ENCODE measurements at regions not wholly inside any gene's neighbourhood (a gene's known extent, or its start where the extent isn't known, plus 50 kb on each side); places are given as distances from the start of the nearest gene placed in this dataset.
"Not testable (repeated sequence)": the region's sequence is repeated elsewhere in the genome, so short reads cannot be mapped to it uniquely, and the experiment has no call there.

DNA sequence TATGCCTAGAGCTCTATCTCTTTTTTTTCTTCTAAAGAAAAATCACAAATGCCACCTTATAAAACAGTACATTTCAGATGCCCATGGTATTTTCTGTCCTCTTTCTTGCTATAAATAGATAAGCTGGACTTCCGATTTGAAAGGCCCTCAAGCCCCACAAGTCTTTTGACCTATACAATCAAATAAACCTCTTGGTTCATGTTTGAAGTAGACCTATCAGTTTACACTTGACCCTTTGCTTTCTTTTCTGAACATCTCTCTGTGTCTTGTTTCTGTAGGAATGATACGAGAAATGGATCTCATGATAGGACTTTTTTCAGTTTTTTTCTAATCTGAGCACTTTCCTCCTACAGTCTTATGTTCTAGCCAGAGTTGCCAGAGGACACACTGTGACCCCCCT is 327.2 kb downstream of the SOX9 start:
- no peak for DNase-seq (ENCODE audit: low read depth)

DNA sequence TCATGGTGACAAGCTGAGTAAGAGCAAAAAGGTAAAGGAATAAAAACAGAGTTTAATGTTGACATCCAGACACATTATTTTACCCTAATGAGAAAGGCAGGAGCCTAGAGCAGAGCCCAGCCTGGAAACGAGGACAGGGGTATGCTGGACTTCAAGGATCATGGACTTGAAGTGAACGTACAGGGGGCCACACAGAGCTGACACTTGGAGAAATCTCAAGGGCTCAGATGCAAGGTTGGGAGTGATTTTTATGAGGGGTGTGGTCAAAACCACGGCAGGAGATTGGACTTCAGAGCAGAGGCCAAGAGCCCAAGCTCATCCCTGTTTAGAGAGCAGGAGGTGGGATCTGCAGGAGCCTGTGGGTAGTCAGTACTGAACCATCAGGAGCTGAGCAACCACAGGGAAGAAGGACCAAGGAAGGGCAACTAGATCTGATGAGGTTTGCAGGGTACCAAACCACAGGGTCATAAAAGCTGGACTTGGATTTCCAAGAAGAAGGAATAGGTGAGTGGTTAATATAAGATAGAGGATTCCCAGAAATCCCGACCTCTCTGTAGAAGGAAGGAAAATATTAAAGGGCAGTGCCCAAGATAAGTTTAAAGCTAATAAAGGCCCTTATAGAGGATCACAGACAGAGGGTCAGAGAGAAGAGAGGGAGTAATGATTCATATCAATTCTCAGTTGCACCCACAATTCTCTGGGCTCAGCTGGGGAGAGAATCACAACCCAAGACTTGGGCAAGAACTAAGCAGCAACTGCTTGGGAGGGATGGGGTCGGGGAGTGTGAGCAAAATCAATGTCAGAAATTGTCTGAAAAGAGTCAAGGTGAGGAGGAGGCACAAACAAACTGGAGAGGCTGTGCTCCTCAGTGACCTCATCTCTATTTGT is 331.7 kb downstream of the SOX9 start:
- no peak for DNase-seq (ENCODE audit: low read depth)

DNA sequence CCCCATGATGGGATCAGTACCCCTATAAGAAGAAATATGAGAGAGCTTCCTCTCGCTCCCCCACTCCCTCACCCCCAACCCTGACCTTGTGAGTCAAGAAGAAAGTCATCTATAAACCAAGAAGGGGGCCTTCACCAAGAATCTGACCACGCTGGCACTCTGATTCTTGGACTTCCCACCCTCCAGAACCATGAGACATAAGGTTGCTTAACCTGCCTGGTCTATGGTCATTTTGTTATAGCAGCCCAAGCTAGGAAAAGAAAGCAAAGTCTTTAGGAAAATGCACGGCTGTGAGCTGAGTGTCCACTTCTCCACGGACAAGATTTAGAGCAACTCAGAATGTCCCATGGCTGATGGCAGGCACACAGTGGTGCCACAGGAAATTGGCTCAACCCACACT is 333.5 kb downstream of the SOX9 start:
- DNase-seq (ENCODE audit: low read depth): no peak

DNA sequence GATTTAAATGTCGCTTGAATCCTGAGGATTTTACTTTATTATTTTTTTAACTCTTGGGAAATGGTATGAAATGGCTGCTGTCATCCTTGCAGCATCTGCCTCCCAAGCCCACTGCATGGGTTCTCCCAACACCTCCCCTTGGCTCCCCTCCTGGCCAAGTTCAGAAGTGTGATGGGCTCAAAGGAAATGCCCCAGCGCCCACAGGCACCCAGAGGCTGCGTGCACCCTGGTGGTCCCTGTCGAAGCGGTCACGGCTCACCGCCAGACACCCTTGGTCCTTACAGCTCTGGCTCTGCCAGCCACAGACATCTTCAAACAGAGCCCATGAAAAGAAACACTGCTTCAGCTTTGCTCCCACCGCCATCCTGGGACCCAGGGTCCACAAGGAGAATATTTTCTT is 334.7 kb downstream of the SOX9 start:
- DNase-seq (ENCODE audit: low read depth): no peak

DNA sequence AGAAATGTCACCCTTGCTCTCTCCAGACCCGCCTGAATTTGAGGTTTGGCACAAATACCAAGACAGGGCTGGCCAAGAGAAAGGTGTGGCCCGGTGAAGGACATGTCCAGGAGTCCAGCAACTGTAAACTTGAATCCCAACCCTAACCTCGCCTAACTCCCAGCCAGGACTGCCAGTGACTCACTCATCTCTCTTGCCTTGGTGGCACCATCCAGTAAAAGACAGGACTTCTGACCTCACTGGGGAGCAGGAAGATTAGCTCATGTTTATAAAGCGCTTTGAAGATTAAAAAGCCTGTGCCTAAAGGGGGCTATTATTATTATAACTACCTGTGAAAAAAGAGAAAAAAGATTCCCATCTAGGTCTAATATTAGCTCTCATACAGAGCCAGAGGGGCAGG is 335.3 kb downstream of the SOX9 start:
- DNase-seq (ENCODE audit: low read depth): peak; percentile 79

DNA sequence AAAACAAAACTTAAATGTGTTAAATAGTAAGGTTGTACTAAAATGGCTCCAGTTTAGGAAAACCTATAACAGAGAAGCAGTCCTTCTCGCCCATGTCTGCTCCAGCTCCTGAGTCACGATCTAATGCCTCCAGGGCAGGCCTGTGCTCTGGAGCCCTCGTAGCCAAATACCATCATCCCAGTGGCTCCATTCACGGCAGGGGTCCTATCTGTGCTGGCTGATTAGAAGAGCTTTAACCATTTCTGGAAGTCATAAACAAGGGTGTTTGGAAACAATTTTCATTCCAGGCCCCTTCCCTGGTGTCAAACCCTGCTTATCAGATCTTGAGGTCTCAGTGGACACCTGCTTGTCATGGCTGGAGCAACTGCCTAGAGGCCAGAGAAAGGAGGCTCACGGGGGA is 336.9 kb downstream of the SOX9 start:
- DNase-seq (ENCODE audit: low read depth): no peak

DNA sequence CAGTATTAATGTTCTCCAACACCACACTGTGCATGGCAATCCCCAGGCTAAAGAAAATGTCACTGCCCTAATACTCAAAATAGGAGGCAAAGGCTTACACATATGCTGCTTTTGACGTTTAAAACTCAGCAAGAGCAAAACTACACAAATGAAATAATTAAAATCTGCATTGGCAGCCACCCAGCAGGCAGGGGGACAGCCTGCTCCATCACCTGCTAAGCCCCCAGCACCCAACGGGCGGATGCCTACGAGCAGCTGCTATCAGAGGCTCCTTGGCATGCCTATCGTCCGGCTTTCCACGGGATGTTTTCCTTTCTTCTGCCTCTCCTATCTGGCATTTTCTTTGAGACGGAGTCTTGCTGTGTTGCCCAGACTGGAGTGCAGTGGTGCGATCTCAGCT is 337.5 kb downstream of the SOX9 start:
- no peak for DNase-seq (ENCODE audit: low read depth)

DNA sequence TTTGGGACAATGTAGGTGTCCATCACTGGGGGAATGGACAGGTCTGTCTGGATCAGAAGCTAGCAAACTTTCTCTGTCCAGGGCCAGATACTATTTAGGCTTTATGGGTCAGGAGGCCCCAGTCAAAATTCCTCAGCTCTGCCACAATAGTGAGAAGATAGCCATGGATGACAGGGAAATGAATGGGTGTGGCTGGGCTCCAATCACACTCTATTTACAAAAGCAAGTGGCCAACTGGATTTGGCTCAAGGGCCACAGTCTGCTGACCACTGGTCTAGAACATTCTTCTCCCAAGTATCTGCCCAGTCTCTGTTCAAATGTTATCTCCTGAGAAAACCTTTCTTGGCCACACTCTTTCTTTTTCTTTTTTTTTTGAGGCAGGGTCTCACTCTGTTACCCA is 339.9 kb downstream of the SOX9 start:
- peak; percentile 36 for DNase-seq (ENCODE audit: low read depth)

DNA sequence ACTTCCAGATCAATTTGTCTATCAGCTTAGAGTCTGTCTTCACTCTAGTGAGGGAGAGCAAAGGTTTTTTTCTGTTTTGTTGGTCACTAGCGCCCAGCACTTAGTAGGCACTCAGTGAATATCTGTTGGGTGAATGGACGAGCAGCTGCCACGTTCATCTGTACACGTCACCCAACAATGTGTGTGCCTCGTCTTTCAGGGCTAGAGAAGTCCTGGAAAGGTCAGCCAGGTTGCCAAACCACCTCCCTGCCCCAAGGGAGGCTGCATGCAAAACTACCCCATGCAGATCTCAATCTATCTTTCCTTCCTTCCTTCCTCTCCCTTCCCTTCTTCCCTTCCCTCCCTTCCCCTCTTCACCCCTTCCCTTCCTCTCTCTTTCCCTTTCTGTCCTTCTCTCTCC is 340.9 kb downstream of the SOX9 start:
- no peak for DNase-seq (ENCODE audit: low read depth)

DNA sequence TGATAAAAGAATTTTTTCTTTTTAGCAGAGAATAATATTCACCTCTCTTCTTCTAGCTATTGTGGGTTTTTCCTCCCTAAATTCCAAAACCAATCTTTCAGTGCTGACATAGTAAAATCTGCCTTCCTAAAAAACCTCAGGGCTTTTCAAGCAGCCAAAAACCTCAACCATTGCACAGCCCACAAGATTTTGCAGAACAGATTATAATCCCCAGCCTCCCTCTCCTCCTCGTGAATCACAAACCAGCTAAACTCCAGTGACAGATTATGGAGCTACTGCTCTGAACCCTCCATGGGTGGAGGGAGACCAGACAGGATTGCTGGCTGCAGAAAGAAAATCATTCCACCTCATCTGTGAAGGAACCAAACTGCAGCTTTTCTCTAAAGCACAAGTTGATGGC is 341.6 kb downstream of the SOX9 start:
- no peak for DNase-seq (ENCODE audit: low read depth)

DNA sequence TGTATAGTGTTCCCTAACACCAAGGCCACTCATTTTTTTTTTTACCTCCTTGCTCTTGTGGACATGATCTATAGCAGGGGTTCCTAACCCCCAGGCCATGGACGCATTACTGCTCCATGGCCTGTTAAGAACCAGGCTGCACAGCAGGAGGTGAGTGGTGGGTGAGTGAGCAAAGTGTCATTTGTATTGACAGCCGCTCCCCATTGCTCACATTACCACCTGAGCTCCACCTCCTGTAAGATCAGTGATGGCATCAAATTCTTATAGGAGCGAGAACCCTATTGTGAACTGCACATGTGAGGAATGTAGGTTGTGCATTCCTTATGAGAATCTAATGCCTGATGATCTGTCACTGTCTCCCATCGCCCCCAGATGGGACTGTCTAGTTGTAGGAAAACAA is 342.0 kb downstream of the SOX9 start:
- no peak for DNase-seq (ENCODE audit: low read depth)

DNA sequence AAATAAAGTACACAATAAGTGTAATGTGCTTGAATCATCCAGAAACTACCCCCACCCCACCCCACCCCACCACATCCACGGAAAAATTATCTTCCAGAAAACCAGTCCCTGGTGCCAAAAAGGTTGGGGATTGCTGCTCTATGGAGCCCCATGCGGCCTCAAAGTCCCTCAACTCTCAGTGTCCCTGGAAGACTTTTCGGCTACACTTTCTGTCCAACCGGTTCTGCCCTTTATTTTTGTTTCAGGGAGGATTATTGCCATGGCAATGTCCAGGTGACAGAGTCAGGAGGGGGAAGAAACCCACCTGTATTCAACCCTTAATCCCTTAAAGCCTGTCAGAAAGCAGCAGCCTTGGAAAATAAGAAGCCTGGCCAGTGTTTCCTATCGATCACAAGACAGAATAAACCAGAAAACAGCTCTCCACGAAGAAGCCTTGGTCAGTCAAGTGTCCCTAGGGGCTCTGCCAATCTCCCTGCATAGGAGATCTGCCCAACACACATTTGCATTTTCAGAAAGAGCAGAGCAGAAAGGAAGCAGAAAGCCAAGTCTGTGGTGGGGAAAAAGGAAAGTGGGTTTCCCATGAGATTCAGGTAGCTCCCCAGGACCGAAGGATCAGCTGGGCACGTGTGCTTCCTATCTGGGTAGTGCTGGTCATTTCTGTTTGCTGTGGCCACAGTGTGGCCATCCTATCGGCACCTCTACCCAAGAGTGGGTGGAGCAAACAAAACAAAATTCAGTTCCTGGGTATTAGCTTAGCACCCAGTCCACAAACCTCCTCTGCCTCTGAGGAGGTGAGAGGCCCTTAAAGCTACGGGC is 342.7 kb downstream of the SOX9 start:
- DNase-seq (ENCODE audit: low read depth): no peak

DNA sequence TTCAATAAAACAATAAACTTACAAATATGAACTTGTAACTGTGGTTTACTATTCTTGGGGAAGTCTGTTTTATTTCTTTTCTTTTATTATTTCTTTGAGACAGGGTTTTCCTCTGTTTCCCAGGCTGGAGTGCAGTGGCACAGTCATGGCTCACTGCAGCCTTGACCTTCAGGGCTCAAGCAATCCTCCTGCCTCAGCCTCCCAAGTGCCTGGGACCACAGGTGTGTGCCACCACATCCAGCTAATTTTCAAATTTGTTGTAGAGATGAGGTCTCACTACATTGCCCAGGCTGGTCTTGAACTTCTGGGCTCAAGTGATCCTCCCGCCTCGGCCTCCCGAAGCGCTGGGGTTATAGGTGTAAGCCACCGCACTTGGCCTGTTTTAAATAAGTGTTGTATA is 343.4 kb downstream of the SOX9 start:
- DNase-seq (ENCODE audit: low read depth): not testable (repeated sequence)

DNA sequence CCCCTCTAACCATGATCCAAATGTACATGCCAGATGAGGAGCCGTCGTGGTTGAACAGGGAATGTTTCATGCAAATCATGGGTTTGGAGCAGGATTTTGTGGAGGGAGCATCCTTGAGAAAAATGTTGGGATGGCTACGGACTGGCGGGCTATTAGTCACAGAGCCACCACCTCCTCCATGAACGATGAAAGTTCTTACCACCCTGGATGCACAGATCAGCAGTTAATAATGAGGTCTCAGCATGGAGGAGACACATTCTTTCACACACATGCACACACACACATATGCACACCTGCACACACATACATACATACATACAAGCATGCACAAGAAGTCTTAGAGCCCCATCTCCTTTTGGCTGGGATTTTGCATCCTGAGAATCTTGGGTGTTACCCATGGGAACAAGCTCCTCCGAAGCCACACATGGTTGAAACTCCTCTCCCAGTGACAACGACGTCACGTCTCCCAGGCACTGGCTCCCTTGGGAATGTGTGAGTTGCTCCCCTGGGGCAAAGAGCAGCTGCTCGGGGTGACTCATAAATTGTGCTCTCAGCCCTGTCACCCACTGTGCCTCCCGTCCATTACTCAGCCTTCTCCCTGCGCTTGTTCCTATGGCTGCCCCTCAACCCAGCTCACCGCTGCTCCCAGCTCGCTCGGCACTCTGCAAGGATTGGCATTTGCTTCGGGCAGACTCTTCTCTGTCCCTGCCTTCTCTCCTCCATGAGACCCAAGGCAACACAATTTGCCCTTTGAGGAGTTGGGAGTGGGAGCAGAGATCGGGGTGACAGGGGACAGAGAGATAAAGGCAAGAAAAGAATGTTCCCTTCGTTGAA is 344.6 kb downstream of the SOX9 start:
- DNase-seq (ENCODE audit: low read depth): peak; percentile 97

DNA sequence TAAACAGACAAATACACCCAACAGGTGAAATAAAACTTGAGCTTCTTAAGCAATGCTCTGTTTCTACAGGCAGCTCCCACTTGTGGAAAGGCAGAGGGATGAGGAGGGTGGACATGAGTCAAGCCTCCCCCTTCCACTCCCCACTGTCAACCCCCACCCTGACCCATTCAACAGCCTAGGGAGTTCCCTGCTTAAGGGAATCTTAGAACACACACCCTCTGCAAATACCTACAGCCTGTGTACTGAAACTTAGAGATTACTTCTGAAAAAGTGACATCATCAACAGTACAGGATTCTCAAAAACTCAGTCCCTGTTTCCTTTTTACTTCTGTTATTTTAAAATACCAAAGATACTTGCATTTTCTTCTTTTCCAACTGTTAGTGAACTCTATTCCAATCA is 345.4 kb downstream of the SOX9 start:
- peak; percentile 94 for DNase-seq (ENCODE audit: low read depth)

DNA sequence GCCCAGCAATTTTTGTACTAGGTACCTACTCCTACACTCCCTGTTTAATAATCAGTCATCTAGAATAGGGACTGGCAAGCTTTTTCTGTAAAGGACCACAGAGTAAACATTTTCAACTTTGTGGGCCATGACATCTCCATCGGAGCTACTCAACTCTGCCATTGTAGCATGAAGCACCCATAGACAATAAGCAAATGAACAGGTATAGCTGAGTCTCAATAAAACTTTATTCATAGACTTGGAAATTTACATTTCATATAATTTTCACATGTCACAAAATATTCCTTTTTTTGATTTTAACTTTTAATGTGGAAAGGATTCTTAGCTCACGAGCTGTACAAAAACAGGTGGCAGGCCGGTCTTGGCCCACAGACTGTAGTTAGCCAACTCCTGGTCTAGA is 345.8 kb downstream of the SOX9 start:
- no peak for DNase-seq (ENCODE audit: low read depth)

DNA sequence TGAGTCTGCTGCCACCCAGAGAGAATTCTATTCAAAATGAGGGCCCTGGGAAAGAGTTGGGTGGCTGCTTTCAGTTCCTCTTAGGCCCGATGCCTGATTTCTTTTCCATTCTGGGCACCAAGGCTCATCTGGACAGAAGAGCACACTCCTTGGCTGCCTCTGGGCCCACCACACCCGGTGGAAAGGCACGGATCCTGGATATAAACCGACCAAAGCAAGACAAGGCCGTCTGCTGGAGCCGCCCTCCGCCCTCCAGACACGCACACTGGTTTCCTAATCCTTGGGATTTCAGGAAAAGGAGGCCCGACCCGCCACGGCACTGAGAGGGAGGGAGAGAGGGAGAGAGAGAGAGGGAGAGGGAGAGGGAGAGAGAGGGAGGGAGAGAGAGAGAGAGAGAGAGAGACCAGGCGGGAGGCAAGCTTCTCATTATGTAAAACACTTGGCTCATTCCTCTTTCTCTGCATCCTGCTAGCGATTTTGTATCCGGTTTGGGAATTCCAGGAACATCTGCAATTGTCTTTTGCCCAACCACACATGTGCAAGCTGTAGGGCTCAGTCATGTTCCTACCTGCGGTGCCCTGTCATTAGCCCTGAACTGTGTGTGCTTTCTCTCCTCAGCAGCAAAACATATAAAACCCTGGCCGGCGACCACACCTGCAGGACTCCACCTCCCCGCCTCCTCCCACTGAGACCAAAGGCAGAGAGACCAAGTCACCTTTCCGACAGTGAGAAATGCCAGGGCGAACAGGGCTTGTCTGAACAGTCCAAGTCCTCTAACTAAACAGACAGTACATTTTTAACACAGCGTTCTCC is 347.2 kb downstream of the SOX9 start:
- peak; percentile 60 for DNase-seq (ENCODE audit: low read depth)

DNA sequence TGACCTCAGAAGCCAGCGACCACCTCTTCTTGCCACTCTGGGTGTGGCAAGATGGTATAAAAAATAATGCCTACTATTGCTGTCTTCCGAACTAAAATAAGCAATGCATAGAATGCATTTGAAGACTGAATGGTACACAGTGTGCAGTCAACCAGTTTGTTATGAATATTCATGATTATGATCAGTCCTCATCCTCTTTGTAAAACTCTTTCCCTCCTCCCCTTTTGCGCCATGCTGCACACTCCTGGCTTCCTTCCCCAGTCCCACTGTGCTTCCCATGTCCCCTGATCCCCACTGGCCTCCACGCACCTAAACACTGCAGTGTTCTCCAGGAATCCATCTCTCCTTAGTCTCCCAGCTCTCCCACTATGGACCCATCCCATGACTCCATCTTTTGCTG is 348.0 kb downstream of the SOX9 start:
- DNase-seq (ENCODE audit: low read depth): no peak

DNA sequence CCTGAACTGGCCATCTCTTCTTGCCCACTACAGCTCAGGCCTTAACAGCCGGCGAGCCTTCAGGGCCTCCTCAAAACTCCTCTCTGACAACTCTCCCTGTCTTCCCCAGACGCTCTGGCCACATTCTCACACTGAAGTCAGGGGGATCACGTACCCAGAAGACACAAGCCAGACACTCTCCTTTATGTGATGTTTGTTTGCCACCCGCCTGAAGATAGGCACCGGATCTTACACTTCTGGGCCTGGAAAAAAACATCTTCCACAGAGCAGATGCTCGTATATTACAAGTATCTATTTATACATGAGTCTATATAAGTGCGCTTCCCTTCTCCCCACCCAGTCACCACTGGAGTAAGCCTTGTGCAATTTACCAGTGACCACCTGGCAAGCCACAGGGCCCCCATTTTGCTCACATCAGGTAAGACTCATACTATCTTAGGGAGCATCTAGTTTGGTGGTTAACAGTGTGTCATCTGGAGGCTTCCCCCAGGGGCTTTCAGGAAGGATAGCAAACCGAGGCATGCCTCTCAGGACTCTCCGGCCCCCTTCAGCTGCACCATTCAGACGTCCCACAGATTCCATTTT is 349.4 kb downstream of the SOX9 start:
- DNase-seq (ENCODE audit: low read depth): no peak

DNA sequence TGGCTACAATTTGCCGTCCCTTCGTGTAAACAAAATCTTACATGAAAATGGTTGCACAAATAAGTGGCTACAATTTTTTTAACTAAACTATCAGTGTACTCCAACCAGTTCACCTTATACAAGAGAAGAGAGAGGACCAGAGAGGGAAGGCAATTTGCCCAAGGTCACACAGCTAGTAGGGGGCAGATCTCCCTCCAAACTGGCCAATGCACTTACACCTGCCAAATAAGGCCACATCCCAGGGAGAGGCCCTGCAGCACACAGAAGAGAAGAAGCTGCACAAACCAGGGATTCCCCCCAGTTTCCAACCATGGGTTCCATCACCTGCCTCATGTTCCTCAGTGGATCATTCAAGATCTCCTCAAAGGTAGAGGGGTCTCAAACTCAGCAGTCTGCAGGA is 349.9 kb downstream of the SOX9 start:
- DNase-seq (ENCODE audit: low read depth): no peak

DNA sequence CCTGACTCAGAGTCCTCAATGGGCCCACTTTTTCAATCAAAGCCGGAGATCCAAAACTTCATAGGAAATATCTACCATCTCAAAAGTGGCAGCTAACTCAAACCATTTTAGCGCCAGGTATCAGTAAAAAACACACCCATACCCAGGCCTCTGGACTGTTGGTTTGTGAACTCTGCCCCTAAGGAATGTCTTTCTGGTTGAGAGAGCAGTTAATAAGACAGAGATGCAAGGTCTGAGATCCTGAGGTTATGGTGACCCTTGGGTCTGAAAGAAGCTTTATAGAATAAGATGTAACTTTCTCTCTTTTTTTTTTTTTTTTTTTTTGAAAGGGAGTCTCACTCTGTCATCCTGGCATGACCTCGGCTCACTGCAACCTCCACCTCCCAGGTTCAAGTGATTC is 350.5 kb downstream of the SOX9 start:
- peak; percentile 64 for DNase-seq (ENCODE audit: low read depth)

All from renal cortical epithelial cell (primary cell).